Trophoblast cell (in vitro differentiated cells and primary cell): ENCODE measurements at regions not wholly inside any gene's neighbourhood (a gene's known extent, or its start where the extent isn't known, plus 50 kb on each side); places are given as distances from the start of the nearest gene placed in this dataset.

Experiments
- DNase-seq, 2 donors: peaks; one replicate each; pipeline ENCODE4 v3.0.0-alpha.2; 2016
- H2AFZ ChIP-seq: 2 replicates; pipeline ENCODE4 v1.6.1; 2013; ENCODE audit warnings: low read length, moderate library complexity, mild to moderate bottlenecking; ENCODE audit not compliant: insufficient read depth, poor library complexity
- H2AK5ac ChIP-seq: 2 replicates; pipeline ENCODE4 v1.6.1; 2013; ENCODE audit warnings: mild to moderate bottlenecking, low read length
- H2BK120ac ChIP-seq: 2 replicates; pipeline ENCODE4 v1.6.1; 2013; ENCODE audit warnings: low read length, mild to moderate bottlenecking, moderate library complexity; ENCODE audit not compliant: insufficient read depth, poor library complexity
- H2BK12ac ChIP-seq: 2 replicates; pipeline ENCODE4 v1.6.1; 2013; ENCODE audit warnings: mild to moderate bottlenecking, low read length, moderate library complexity
- H2BK5ac ChIP-seq: 2 replicates; pipeline ENCODE4 v1.6.1; 2013; ENCODE audit warnings: low read length, low read depth, moderate library complexity, mild to moderate bottlenecking; ENCODE audit not compliant: poor library complexity
- H3K14ac ChIP-seq: 2 replicates; pipeline ENCODE4 v1.6.1; 2013; ENCODE audit warnings: mild to moderate bottlenecking, low read length
- H3K18ac ChIP-seq: 2 replicates; pipeline ENCODE4 v1.6.1; 2013; ENCODE audit warnings: mild to moderate bottlenecking, low read length
- H3K23ac ChIP-seq: 2 replicates; pipeline ENCODE4 v1.6.1; 2013; ENCODE audit warnings: low read length
- H3K27ac ChIP-seq: 2 replicates; pipeline ENCODE4 v1.5.1; 2013; ENCODE audit warnings: low read depth, mild to moderate bottlenecking, inconsistent platforms, low read length, moderate library complexity
- H3K27me3 ChIP-seq: 2 replicates; pipeline ENCODE4 v1.6.1; 2013; ENCODE audit warnings: inconsistent platforms, mild to moderate bottlenecking, low read length, moderate library complexity; ENCODE audit not compliant: insufficient read depth
- H3K36me3 ChIP-seq, 2 experiments: 1 replicate in 1 of 2; 2 replicates in 1 of 2; pipeline ENCODE4 v1.6.1; 2013; ENCODE audit warnings: low read length in 2 of 2, mild to moderate bottlenecking in 2 of 2, moderate library complexity in 1 of 2; ENCODE audit not compliant: insufficient read depth in 2 of 2, control insufficient read depth in 1 of 2
- H3K4ac ChIP-seq: 2 replicates; pipeline ENCODE4 v1.6.1; 2013; ENCODE audit warnings: low read depth, mild to moderate bottlenecking, low read length, moderate library complexity
- H3K4me1 ChIP-seq, 2 experiments: 1 replicate in 1 of 2; 2 replicates in 1 of 2; pipeline ENCODE4 v1.6.1; 2013; ENCODE audit warnings: low read length in 2 of 2, mild to moderate bottlenecking in 2 of 2, moderate library complexity in 1 of 2; ENCODE audit not compliant: insufficient read depth in 2 of 2, control insufficient read depth in 1 of 2
- H3K4me2 ChIP-seq: 2 replicates; pipeline ENCODE4 v1.6.1; 2013; ENCODE audit warnings: inconsistent platforms, mild to moderate bottlenecking, low read length, moderate library complexity
- H3K4me3 ChIP-seq: 2 replicates; pipeline ENCODE4 v1.5.1; 2013; ENCODE audit warnings: mild to moderate bottlenecking, low read depth, low read length, inconsistent platforms
- H3K79me1 ChIP-seq: one replicate; pipeline ENCODE4 v1.6.1; 2013; ENCODE audit warnings: low read length
- H3K79me2 ChIP-seq: 2 replicates; pipeline ENCODE4 v1.6.1; 2013; ENCODE audit warnings: low read length, mild to moderate bottlenecking; ENCODE audit not compliant: control insufficient read depth, insufficient read depth, poor library complexity
- H3K9ac ChIP-seq: 2 replicates; pipeline ENCODE4 v1.6.1; 2013; ENCODE audit warnings: mild to moderate bottlenecking, low read length
- H3K9me3 ChIP-seq: 2 replicates; pipeline ENCODE4 v1.6.1; 2013; ENCODE audit warnings: low read depth, mild to moderate bottlenecking, control low read depth, inconsistent platforms, low read length; ENCODE audit not compliant: insufficient read depth
- H4K12ac ChIP-seq: 2 replicates; pipeline ENCODE4 v1.6.1; 2013; ENCODE audit warnings: low read depth, mild to moderate bottlenecking, low read length, moderate library complexity
- H4K8ac ChIP-seq: 2 replicates; pipeline ENCODE4 v1.6.1; 2013; ENCODE audit warnings: low read depth, mild to moderate bottlenecking, low read length, moderate library complexity
- H4K91ac ChIP-seq: one replicate; pipeline ENCODE4 v1.6.1; 2013; ENCODE audit warnings: low read depth, mild to moderate bottlenecking, low read length, moderate library complexity
- WGBS: extraction: QIAGEN DNeasy Blood & Tissue Kit; methylation state at CpG from one replicate; pipeline ENCODE4 v1.1.7; 2013; ENCODE audit warnings: missing lambda C conversion rate; ENCODE audit not compliant: insufficient read length, insufficient coverage; ENCODE audit errors: extremely low coverage; 5-methylcytosine and 5-hydroxymethylcytosine counted together

DNA sequence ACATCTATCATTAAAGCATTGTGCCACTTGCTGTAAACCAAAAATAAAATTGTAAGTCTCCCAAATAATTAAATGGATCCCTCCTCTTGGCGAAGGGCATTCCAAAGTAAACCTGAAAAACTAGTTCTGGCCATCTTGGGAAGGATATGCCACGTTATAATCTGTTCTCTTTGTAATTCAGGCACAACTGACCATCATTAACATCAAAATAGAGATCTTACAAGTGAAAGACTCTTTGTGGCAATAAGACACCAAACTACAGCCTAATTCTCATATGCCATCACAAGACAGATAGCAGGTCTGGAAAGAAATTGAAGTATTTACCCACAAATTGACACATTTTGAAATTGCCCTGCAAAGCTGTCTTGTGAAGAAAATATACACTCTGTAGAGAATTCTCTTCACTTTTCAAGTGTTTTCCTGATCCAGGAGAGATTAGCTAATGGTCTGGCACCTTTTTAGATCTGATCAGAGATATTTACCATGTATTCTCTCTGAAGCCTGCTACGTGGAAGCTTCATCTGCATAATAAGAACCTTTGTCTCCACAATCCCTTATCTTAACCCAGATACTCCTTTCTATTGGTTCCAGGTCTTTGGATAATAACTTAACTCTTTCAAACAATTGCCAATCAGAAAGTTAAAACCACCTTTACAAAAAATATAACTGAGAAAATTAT, 630.4 kb upstream of the CCDC179 start:
- H3K9me3 ChIP-seq = no peaks in the 10 kb centered on the region
- no peak overlapping the region for H3K27ac ChIP-seq
- no peak overlapping the region for H2AK5ac ChIP-seq
- no peak overlapping the region for H2BK5ac ChIP-seq
- no peaks in the 10 kb centered on the region for H3K79me1 ChIP-seq
- H3K4ac ChIP-seq = no peak overlapping the region
- no peak overlapping the region for H3K14ac ChIP-seq
- no peak overlapping the region for H3K23ac ChIP-seq
- H4K91ac ChIP-seq = no peak overlapping the region
- H2BK120ac ChIP-seq = no peak overlapping the region
- H4K12ac ChIP-seq = no peak overlapping the region
- no peak overlapping the region for H3K4me2 ChIP-seq
- no peaks in the 10 kb centered on the region for H3K27me3 ChIP-seq
- no peak overlapping the region for H2BK12ac ChIP-seq
- no peaks in the 10 kb centered on the region for H3K79me2 ChIP-seq
- no peak overlapping the region for H3K18ac ChIP-seq
- H3K9ac ChIP-seq = no peak overlapping the region
- H4K8ac ChIP-seq = no peak overlapping the region
- no peaks in the 10 kb centered on the region for H3K36me3 ChIP-seq
- no CpG with 5 or more reads among the region's 3 CpGs for WGBS
- no peaks in the 10 kb centered on the region for H3K4me1 ChIP-seq
- no peak overlapping the region for H3K4me3 ChIP-seq
- DNase-seq = no peak
- H2AFZ ChIP-seq = no peak overlapping the region

GRCh38 chr11:23494981-23495380, 634.7 kb upstream of the CCDC179 start:
- Histone ChIP-seq H3K18ac (no peak overlapping the region), H3K4ac (no peak overlapping the region), H2AK5ac (no peak overlapping the region), H3K4me1 (no peaks in the 10 kb centered on the region), H3K79me1 (no peaks in the 10 kb centered on the region), H3K14ac (no peak overlapping the region), H4K8ac (no peak overlapping the region), H2BK5ac (no peak overlapping the region), H3K9me3 (no peaks in the 10 kb centered on the region), H3K27ac (no peak overlapping the region), H4K91ac (no peak overlapping the region), H2BK12ac (no peak overlapping the region), H3K36me3 (no peaks in the 10 kb centered on the region), H2AFZ (no peak overlapping the region), H3K23ac (no peak overlapping the region), H3K4me3 (no peak overlapping the region), H3K4me2 (no peak overlapping the region), H3K79me2 (no peaks in the 10 kb centered on the region), H3K9ac (no peak overlapping the region), H3K27me3 (no peaks in the 10 kb centered on the region), H4K12ac (no peak overlapping the region), H2BK120ac (no peak overlapping the region)
- WGBS = no CpG with 5 or more reads among the region's 2 CpGs
- no peak for DNase-seq

- Histone ChIP-seq H2BK12ac (no peak overlapping the region), H3K14ac (no peak overlapping the region), H3K4ac (no peak overlapping the region), H3K9ac (no peak overlapping the region), H3K27ac (no peak overlapping the region), H3K9me3 (no peaks in the 10 kb centered on the region), H3K27me3 (no peaks in the 10 kb centered on the region), H2BK5ac (no peak overlapping the region), H4K8ac (no peak overlapping the region), H3K23ac (no peak overlapping the region), H3K79me1 (no peaks in the 10 kb centered on the region), H4K91ac (no peak overlapping the region), H3K79me2 (no peaks in the 10 kb centered on the region), H2BK120ac (no peak overlapping the region), H2AK5ac (no peak overlapping the region), H3K18ac (no peak overlapping the region), H4K12ac (no peak overlapping the region), H2AFZ (no peak overlapping the region), H3K4me2 (no peak overlapping the region), H3K4me1 (no peaks in the 10 kb centered on the region), H3K36me3 (no peaks in the 10 kb centered on the region), H3K4me3 (no peak overlapping the region)
- DNase-seq = no peak
- WGBS = no CpG with 5 or more reads among the region's 6 CpGs
Measured at GRCh38 chr11:23496340-23496739, 636.1 kb upstream of the CCDC179 start.

GRCh38 chr11:23497040-23497439, 636.8 kb upstream of the CCDC179 start:
- Histone ChIP-seq H2AFZ (no peak overlapping the region), H3K36me3 (no peaks in the 10 kb centered on the region), H2BK12ac (no peak overlapping the region), H3K4ac (no peak overlapping the region), H2BK5ac (no peak overlapping the region), H2BK120ac (no peak overlapping the region), H3K14ac (no peak overlapping the region), H3K23ac (no peak overlapping the region), H3K4me2 (no peak overlapping the region), H3K9ac (no peak overlapping the region), H2AK5ac (no peak overlapping the region), H3K4me3 (no peak overlapping the region), H3K27ac (no peak overlapping the region), H3K9me3 (no peaks in the 10 kb centered on the region), H3K27me3 (no peaks in the 10 kb centered on the region), H4K12ac (no peak overlapping the region), H3K18ac (no peak overlapping the region), H3K4me1 (no peaks in the 10 kb centered on the region), H3K79me1 (no peaks in the 10 kb centered on the region), H4K8ac (no peak overlapping the region), H4K91ac (no peak overlapping the region), H3K79me2 (no peaks in the 10 kb centered on the region)
- WGBS = no CpG with 5 or more reads among the region's 1 CpG
- no peak for DNase-seq
